Hepatocyte (in vitro differentiated cells): ENCODE measurements at regions not wholly inside any gene's neighbourhood (a gene's known extent, or its start where the extent isn't known, plus 50 kb on each side); places are given as distances from the start of the nearest gene placed in this dataset.

Experiments
- EZH2 ChIP-seq: fragments of 200-600 bp; sonication (generic); IDR thresholded peaks from 2 replicates; pipeline ENCODE4 v1.6.1; 2016; ENCODE audit warnings: antibody characterized with exemption, mild to moderate bottlenecking, borderline replicate concordance
- TF ChIP-seq, protein P1 (sequence below): fragments of 200-600 bp; sonication (generic); IDR thresholded peaks from 2 replicates; pipeline ENCODE4 v1.5.1; 2016; ENCODE audit warnings: antibody characterized with exemption, mild to moderate bottlenecking; ENCODE audit not compliant: poor library complexity

DNA sequence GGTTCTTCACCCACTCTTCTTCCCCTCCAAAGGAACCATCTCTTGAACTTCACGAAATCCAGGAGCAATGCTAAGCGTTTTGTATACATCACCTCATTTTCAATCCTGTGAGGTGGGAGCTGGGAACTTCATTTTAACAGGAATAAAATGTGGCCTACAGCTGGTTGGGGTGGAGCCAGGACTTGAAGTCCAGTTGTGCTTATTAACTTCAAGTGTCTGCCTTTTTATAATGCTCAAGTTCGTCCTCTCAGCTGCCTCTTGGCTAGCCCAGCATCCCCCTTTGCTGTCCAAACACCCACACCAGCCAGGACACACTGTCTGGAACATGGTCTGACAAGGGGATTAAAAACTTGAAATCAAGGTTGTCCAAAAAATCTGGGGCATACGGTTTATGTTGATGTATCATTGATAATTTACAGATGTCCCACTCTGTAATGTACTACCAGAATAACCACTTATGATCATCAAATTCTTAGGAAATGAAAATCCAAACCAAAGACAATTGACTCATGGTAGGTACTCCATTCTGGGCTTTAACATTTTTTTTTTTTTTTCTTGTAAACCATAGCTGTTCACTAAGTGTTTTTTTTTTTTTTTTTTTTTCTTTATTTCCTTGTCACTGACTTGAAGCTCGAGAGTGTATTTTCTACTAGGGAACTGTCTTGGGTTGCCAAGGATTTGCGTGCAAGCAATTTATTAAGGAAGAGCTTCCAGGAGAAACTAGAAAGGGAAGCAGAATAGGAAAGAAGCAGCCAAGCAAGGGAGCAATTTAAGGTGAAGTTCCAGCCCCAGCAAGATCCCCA, 252.3 kb downstream of the EFCAB11 start:
- TF ChIP-seq, protein P1, sequence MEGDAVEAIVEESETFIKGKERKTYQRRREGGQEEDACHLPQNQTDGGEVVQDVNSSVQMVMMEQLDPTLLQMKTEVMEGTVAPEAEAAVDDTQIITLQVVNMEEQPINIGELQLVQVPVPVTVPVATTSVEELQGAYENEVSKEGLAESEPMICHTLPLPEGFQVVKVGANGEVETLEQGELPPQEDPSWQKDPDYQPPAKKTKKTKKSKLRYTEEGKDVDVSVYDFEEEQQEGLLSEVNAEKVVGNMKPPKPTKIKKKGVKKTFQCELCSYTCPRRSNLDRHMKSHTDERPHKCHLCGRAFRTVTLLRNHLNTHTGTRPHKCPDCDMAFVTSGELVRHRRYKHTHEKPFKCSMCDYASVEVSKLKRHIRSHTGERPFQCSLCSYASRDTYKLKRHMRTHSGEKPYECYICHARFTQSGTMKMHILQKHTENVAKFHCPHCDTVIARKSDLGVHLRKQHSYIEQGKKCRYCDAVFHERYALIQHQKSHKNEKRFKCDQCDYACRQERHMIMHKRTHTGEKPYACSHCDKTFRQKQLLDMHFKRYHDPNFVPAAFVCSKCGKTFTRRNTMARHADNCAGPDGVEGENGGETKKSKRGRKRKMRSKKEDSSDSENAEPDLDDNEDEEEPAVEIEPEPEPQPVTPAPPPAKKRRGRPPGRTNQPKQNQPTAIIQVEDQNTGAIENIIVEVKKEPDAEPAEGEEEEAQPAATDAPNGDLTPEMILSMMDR = no peak
- no peak for TF ChIP-seq EZH2
